Liver (tissue), 8 donors: ENCODE measurements at regions not wholly inside any gene's neighbourhood (a gene's known extent, or its start where the extent isn't known, plus 50 kb on each side); places are given as distances from the start of the nearest gene placed in this dataset.

Experiments
- DNase-seq: peaks from one replicate; pipeline ENCODE4 v3.0.0-alpha.2; 2017; ENCODE audit warnings: low spot score
- H3K27ac ChIP-seq, 2 donors: one replicate each; pipeline ENCODE4 v1.7.0; 2013; ENCODE audit warnings: inconsistent platforms in 2 of 2, low read length in 2 of 2, control low read depth in 1 of 2, low read depth in 1 of 2, mild to moderate bottlenecking in 1 of 2
- H3K27me3 ChIP-seq, 4 donors: one replicate each; pipeline versions ENCODE4 v1.6.1 to v1.7.0; 2013; ENCODE audit warnings: low read length in 3 of 4, inconsistent platforms in 1 of 4, mild to moderate bottlenecking in 1 of 4, moderate library complexity in 1 of 4; ENCODE audit not compliant: control insufficient read depth in 4 of 4, insufficient read depth in 4 of 4
- H3K36me3 ChIP-seq, 4 donors: one replicate each; pipeline versions ENCODE4 v1.6.1 to v1.7.0; 2013; ENCODE audit warnings: low read length in 3 of 4, mild to moderate bottlenecking in 3 of 4, low read depth in 1 of 4, moderate library complexity in 1 of 4; ENCODE audit not compliant: control insufficient read depth in 4 of 4, insufficient read depth in 3 of 4
- H3K4me1 ChIP-seq, 4 donors: one replicate each; pipeline versions ENCODE4 v1.6.1 to v1.7.0; 2013; ENCODE audit warnings: low read length in 3 of 4, mild to moderate bottlenecking in 3 of 4, moderate library complexity in 1 of 4; ENCODE audit not compliant: control insufficient read depth in 4 of 4, insufficient read depth in 4 of 4
- H3K4me3 ChIP-seq, 3 donors: one replicate each; pipeline versions ENCODE4 v1.6.1 to v1.7.0; 2013; ENCODE audit warnings: low read length in 3 of 3, control low read depth in 1 of 3, low read depth in 1 of 3, mild to moderate bottlenecking in 1 of 3
- H3K9ac ChIP-seq, 2 donors: one replicate each; pipeline ENCODE4 v1.7.0; 2013; ENCODE audit warnings: low read length in 2 of 2, mild to moderate bottlenecking in 2 of 2, moderate library complexity in 2 of 2, control low read depth in 1 of 2, low read depth in 1 of 2
- H3K9me3 ChIP-seq, 4 donors: one replicate each; pipeline versions ENCODE4 v1.6.1 to v1.7.0; 2013; ENCODE audit warnings: low read length in 3 of 4; ENCODE audit not compliant: control insufficient read depth in 4 of 4
- ATF3 ChIP-seq: IDR thresholded peaks from 2 replicates; pipeline ENCODE4 v1.6.1; 2016; ENCODE audit warnings: antibody characterized with exemption
- CTCF ChIP-seq: fragments of 150-350 bp; IDR thresholded peaks from 2 replicates; pipeline ENCODE4 v1.5.1; 2017; ENCODE audit warnings: improper control_type of control experiment, low read depth, low read length; ENCODE audit not compliant: missing input control
- EGR1 ChIP-seq, 2 donors: IDR thresholded peaks; 2 replicates each; pipeline ENCODE4 v1.6.1; 2016 to 2018; ENCODE audit warnings: antibody characterized with exemption in 2 of 2, low read depth in 2 of 2
- FOXA1 ChIP-seq: IDR thresholded peaks from 2 replicates; pipeline ENCODE4 v1.6.1; 2016; ENCODE audit warnings: antibody characterized with exemption
- FOXA2 ChIP-seq: IDR thresholded peaks from 2 replicates; pipeline ENCODE4 v1.6.1; 2016; ENCODE audit warnings: antibody characterized with exemption
- GABPA ChIP-seq, 2 donors: IDR thresholded peaks in 1 of 2; conservative IDR thresholded peaks in 1 of 2; 2 replicates each; pipeline ENCODE4 v1.6.1; 2016; ENCODE audit warnings: antibody characterized with exemption in 2 of 2, mild to moderate bottlenecking in 1 of 2, moderate library complexity in 1 of 2
- HNF4A ChIP-seq, 2 donors: conservative IDR thresholded peaks; 2 replicates each; pipeline ENCODE4 v1.6.1; 2016; ENCODE audit warnings: antibody characterized with exemption in 2 of 2, mild to moderate bottlenecking in 2 of 2
- HNF4G ChIP-seq: IDR thresholded peaks from 2 replicates; pipeline ENCODE4 v1.6.1; 2016; ENCODE audit warnings: antibody characterized with exemption
- JUND ChIP-seq, 2 donors: IDR thresholded peaks; 2 replicates each; pipeline ENCODE4 v1.6.1; 2016; ENCODE audit warnings: antibody characterized with exemption in 2 of 2
- MAX ChIP-seq: IDR thresholded peaks from 2 replicates; pipeline ENCODE4 v1.6.1; 2016; ENCODE audit warnings: antibody characterized with exemption
- NR2F2 ChIP-seq: IDR thresholded peaks from 2 replicates; pipeline ENCODE4 v1.6.1; 2016; ENCODE audit warnings: antibody characterized with exemption
- RAD21 ChIP-seq, 2 donors: IDR thresholded peaks; 2 replicates each; pipeline ENCODE4 v1.6.1; 2016; ENCODE audit warnings: antibody characterized with exemption in 2 of 2, mild to moderate bottlenecking in 2 of 2
- REST ChIP-seq: IDR thresholded peaks from 2 replicates; pipeline ENCODE4 v1.6.1; 2016; ENCODE audit warnings: antibody characterized with exemption, mild to moderate bottlenecking
- RXRA ChIP-seq, 2 donors: IDR thresholded peaks; 2 replicates each; pipeline ENCODE4 v1.6.1; 2017 to 2018; ENCODE audit warnings: antibody characterized with exemption in 2 of 2, mild to moderate bottlenecking in 1 of 2
- SP1 ChIP-seq: IDR thresholded peaks from 2 replicates; pipeline ENCODE4 v1.6.1; 2018; ENCODE audit warnings: antibody characterized with exemption, mild to moderate bottlenecking
- TAF1 ChIP-seq: conservative IDR thresholded peaks from 2 replicates; pipeline ENCODE4 v1.6.1; 2016; ENCODE audit warnings: antibody characterized with exemption, mild to moderate bottlenecking
- YY1 ChIP-seq: IDR thresholded peaks from 2 replicates; pipeline ENCODE4 v1.6.1; 2016; ENCODE audit warnings: antibody characterized with exemption, mild to moderate bottlenecking
- ZBTB33 ChIP-seq: IDR thresholded peaks from 2 replicates; pipeline ENCODE4 v1.6.1; 2016; ENCODE audit warnings: antibody characterized with exemption
- WGBS: extraction: QIAGEN DNeasy Blood & Tissue Kit; methylation state at CpG from one replicate; pipeline ENCODE4 v1.1.7; 2013; 5-methylcytosine and 5-hydroxymethylcytosine counted together
- donor health status: healthy.
- donor health status: healthy.
- donor health status: healthy.
- donor health status: healthy.
- donor health status: healthy.

GRCh38 chr15:87734571-87735373 lies 521.8 kb downstream of the NTRK3 start:
- Histone ChIP-seq H3K9ac (no peak overlapping the region), H3K27me3 (peaks cover 0 to 5% (median 0%) of the 10 kb centered on the region in 4 donors), H3K36me3 (no peaks in the 10 kb centered on the region), H3K27ac (no peak overlapping the region), H3K4me3 (no peak overlapping the region), H3K4me1 (no peaks in the 10 kb centered on the region), H3K9me3 (peaks cover 0 to 3% (median 0%) of the 10 kb centered on the region in 4 donors)
- no peak for DNase-seq
- 67% methylated on average over 11 of the region's 11 CpGs for WGBS
- TF ChIP-seq FOXA1 (no peak), ZBTB33 (no peak), CTCF (no peak), YY1 (no peak), NR2F2 (no peak), JUND (IDR thresholded peaks at IDR 0.05) (no peak), HNF4A (conservative IDR thresholded peaks at IDR 0.05) (no peak), TAF1 (no peak)

- no peak overlapping the region for H3K9ac ChIP-seq
- no peak for TF ChIP-seq RAD21 (IDR thresholded peaks at IDR 0.05)
- no peak for TF ChIP-seq TAF1
- no peak for TF ChIP-seq REST
- no peak for TF ChIP-seq HNF4A (conservative IDR thresholded peaks at IDR 0.05)
- TF ChIP-seq JUND (IDR thresholded peaks at IDR 0.05) = no peak
- no peak for TF ChIP-seq SP1
- TF ChIP-seq HNF4G = no peak
- no peak for TF ChIP-seq FOXA2
- no peak for TF ChIP-seq YY1
- no peak for TF ChIP-seq ZBTB33
- no peak for TF ChIP-seq EGR1 (IDR thresholded peaks at IDR 0.05; ENCODE audit: low read depth in 2 of 2)
- no peak for TF ChIP-seq RXRA (IDR thresholded peaks at IDR 0.05)
- TF ChIP-seq ATF3 = no peak
- no peak for TF ChIP-seq CTCF
- no peak for TF ChIP-seq NR2F2
- TF ChIP-seq FOXA1 = no peak
- TF ChIP-seq GABPA (IDR thresholded peaks at IDR 0.05 in 1 of 2, conservative IDR thresholded peaks at IDR 0.05 in 1 of 2) = no peak
- TF ChIP-seq MAX = no peak
- no peaks in the 10 kb centered on the region for H3K4me1 ChIP-seq
- 84% methylated on average over 5 of the region's 5 CpGs for WGBS
- H3K36me3 ChIP-seq = no peaks in the 10 kb centered on the region
- H3K27ac ChIP-seq = no peak overlapping the region
- DNase-seq = no peak
- H3K9me3 ChIP-seq = peaks cover 0 to 3% (median 0%) of the 10 kb centered on the region in 4 donors
- H3K4me3 ChIP-seq = no peak overlapping the region
- H3K27me3 ChIP-seq = peaks cover 0 to 5% (median 0%) of the 10 kb centered on the region in 4 donors
These were observed 522.6 kb downstream of the NTRK3 start for GRCh38 chr15:87733977-87734376.
